Gastrocnemius medialis (tissue), 4 donors: ENCODE measurements at regions not wholly inside any gene's neighbourhood (a gene's known extent, or its start where the extent isn't known, plus 50 kb on each side); places are given as distances from the start of the nearest gene placed in this dataset.

Experiments used
- POLR2A ChIP-seq, 2 donors: fragments of 450-650 bp; IDR thresholded peaks; one replicate each; pipeline ENCODE4 v1.6.1; 2017; ENCODE audit warnings: antibody characterized with exemption in 2 of 2, mild to moderate bottlenecking in 2 of 2, moderate library complexity in 2 of 2
- TF ChIP-seq, protein P1 (sequence below), 5 experiments: fragments of 450-650 bp in 3 of 5; fragments of 200-600 bp in 2 of 5; sonication (generic) in 2 of 5; IDR thresholded peaks in 4 of 5; conservative IDR thresholded peaks in 1 of 5; 1 replicate in 4 of 5; 2 replicates in 1 of 5; pipeline ENCODE4 v1.5.1; 2016 to 2019; ENCODE audit warnings: antibody characterized with exemption in 5 of 5, mild to moderate bottlenecking in 3 of 5, moderate library complexity in 3 of 5

GRCh38 chr13:55977436-55977835, 1163.3 kb upstream of the PRR20A start:
- TF ChIP-seq POLR2A (IDR thresholded peaks at IDR 0.05): no peak
- TF ChIP-seq, protein P1, sequence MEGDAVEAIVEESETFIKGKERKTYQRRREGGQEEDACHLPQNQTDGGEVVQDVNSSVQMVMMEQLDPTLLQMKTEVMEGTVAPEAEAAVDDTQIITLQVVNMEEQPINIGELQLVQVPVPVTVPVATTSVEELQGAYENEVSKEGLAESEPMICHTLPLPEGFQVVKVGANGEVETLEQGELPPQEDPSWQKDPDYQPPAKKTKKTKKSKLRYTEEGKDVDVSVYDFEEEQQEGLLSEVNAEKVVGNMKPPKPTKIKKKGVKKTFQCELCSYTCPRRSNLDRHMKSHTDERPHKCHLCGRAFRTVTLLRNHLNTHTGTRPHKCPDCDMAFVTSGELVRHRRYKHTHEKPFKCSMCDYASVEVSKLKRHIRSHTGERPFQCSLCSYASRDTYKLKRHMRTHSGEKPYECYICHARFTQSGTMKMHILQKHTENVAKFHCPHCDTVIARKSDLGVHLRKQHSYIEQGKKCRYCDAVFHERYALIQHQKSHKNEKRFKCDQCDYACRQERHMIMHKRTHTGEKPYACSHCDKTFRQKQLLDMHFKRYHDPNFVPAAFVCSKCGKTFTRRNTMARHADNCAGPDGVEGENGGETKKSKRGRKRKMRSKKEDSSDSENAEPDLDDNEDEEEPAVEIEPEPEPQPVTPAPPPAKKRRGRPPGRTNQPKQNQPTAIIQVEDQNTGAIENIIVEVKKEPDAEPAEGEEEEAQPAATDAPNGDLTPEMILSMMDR (IDR thresholded peaks at IDR 0.05 in 4 of 5, conservative IDR thresholded peaks at IDR 0.05 in 1 of 5): no peak
